OCI-LY3 (cell line): ENCODE measurements at regions not wholly inside any gene's neighbourhood (a gene's known extent, or its start where the extent isn't known, plus 50 kb on each side); places are given as distances from the start of the nearest gene placed in this dataset.

Experiments
- H2AFZ ChIP-seq: fragments of 200-600, 300-600 bp; shearing (Covaris generic); 2 replicates; pipeline ENCODE4 v1.6.0; 2014; ENCODE audit warnings: antibody characterized with exemption, low read depth, low read length
- H3K27ac ChIP-seq: fragments of 200-600, 300-600 bp; sonication (generic); 2 replicates; pipeline ENCODE4 v1.5.1; 2014; ENCODE audit warnings: mild to moderate bottlenecking, low read length, moderate library complexity, mixed read lengths
- H3K27me3 ChIP-seq: fragments of 200-600, 300-600 bp; sonication (generic); 2 replicates; pipeline ENCODE4 v1.6.1; 2014; ENCODE audit warnings: low read depth, low read length, mixed read lengths
- H3K36me3 ChIP-seq: fragments of 200-600, 300-600 bp; sonication (generic); replicated peaks from 2 replicates; pipeline ENCODE3; 2014; ENCODE audit warnings: low read depth, low read length, mixed read lengths
- H3K4me1 ChIP-seq: fragments of 300-600, 200-600 bp; sonication (generic); 2 replicates; pipeline ENCODE4 v1.6.1; 2014; ENCODE audit warnings: low read length, mixed read lengths
- H3K4me2 ChIP-seq: fragments of 200-600, 300-600 bp; sonication (generic); 2 replicates; pipeline ENCODE4 v1.6.1; 2014; ENCODE audit warnings: low read length, mixed read lengths
- H3K4me3 ChIP-seq: fragments of 300-600, 200-600 bp; sonication (generic); 2 replicates; pipeline ENCODE4 v1.5.1; 2014; ENCODE audit warnings: antibody characterized with exemption, mild to moderate bottlenecking, low read length, moderate library complexity
- H3K79me2 ChIP-seq: fragments of 300-600, 200-600 bp; shearing (Covaris generic); 2 replicates; pipeline ENCODE4 v1.6.1; 2014; ENCODE audit warnings: mild to moderate bottlenecking, low read length, mixed read lengths
- H3K9ac ChIP-seq: fragments of 300-600, 200-600 bp; shearing (Covaris generic); 2 replicates; pipeline ENCODE4 v1.6.0; 2014; ENCODE audit warnings: mild to moderate bottlenecking, low read length, moderate library complexity
- H3K9me3 ChIP-seq: fragments of 200-600, 300-600 bp; shearing (Covaris generic); 2 replicates; pipeline ENCODE4 v1.6.1; 2014; ENCODE audit warnings: low read length, mixed read lengths; ENCODE audit not compliant: insufficient read depth
- H4K20me1 ChIP-seq: fragments of 200-600, 300-600 bp; sonication (generic); 2 replicates; pipeline ENCODE4 v1.6.1; 2016; ENCODE audit warnings: low read length, mixed read lengths; ENCODE audit not compliant: insufficient read depth
- EZH2phosphoT487 ChIP-seq: fragments of 200-600 bp; shearing (Covaris generic); IDR thresholded peaks from 2 replicates; pipeline ENCODE4 v1.6.1; 2018; ENCODE audit warnings: antibody characterized with exemption, mixed run types, low read depth
- TF ChIP-seq, protein P1 (sequence below): fragments of 200-600, 300-600 bp; sonication (generic); IDR thresholded peaks from 2 replicates; pipeline ENCODE4 v1.5.1; 2014; ENCODE audit warnings: antibody characterized with exemption, low read length, low read depth

GRCh38 chr6:138596126-138596525 is 96.8 kb upstream of the NHSL1 start:
- Histone ChIP-seq H3K27me3 (no peaks in the 10 kb centered on the region), H3K4me1 (peaks cover 21% of the 10 kb centered on the region), H3K79me2 (no peaks in the 10 kb centered on the region), H3K4me2 (no peak overlapping the region), H3K9ac (no peak overlapping the region), H2AFZ (no peak overlapping the region), H3K27ac (no peak overlapping the region), H3K4me3 (no peak overlapping the region), H3K9me3 (no peaks in the 10 kb centered on the region), H3K36me3 (no peaks in the 10 kb centered on the region), H4K20me1 (no peaks in the 10 kb centered on the region)
- TF ChIP-seq, protein P1, sequence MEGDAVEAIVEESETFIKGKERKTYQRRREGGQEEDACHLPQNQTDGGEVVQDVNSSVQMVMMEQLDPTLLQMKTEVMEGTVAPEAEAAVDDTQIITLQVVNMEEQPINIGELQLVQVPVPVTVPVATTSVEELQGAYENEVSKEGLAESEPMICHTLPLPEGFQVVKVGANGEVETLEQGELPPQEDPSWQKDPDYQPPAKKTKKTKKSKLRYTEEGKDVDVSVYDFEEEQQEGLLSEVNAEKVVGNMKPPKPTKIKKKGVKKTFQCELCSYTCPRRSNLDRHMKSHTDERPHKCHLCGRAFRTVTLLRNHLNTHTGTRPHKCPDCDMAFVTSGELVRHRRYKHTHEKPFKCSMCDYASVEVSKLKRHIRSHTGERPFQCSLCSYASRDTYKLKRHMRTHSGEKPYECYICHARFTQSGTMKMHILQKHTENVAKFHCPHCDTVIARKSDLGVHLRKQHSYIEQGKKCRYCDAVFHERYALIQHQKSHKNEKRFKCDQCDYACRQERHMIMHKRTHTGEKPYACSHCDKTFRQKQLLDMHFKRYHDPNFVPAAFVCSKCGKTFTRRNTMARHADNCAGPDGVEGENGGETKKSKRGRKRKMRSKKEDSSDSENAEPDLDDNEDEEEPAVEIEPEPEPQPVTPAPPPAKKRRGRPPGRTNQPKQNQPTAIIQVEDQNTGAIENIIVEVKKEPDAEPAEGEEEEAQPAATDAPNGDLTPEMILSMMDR, result no peak
- TF ChIP-seq EZH2phosphoT487, result no peak

- Histone ChIP-seq H3K27me3 (no peaks in the 10 kb centered on the region), H3K9me3 (no peaks in the 10 kb centered on the region), H2AFZ (no peak overlapping the region), H4K20me1 (no peaks in the 10 kb centered on the region), H3K4me3 (no peak overlapping the region), H3K9ac (no peak overlapping the region), H3K36me3 (no peaks in the 10 kb centered on the region), H3K79me2 (no peaks in the 10 kb centered on the region), H3K4me2 (no peak overlapping the region), H3K4me1 (peaks cover 21% of the 10 kb centered on the region), H3K27ac (no peak overlapping the region)
- TF ChIP-seq, protein P1, result no peak
- TF ChIP-seq EZH2phosphoT487, result no peak
Observed at GRCh38 chr6:138596591-138596990, 97.3 kb upstream of the NHSL1 start.

- H3K79me2 ChIP-seq, result no peaks in the 10 kb centered on the region
- no peaks in the 10 kb centered on the region for H3K27me3 ChIP-seq
- H3K4me1 ChIP-seq, result peaks cover 16% of the 10 kb centered on the region
- H3K9ac ChIP-seq, result no peak overlapping the region
- no peaks in the 10 kb centered on the region for H3K36me3 ChIP-seq
- H3K4me3 ChIP-seq, result no peak overlapping the region
- TF ChIP-seq, protein P1, result no peak
- TF ChIP-seq EZH2phosphoT487, result no peak
- no peak overlapping the region for H2AFZ ChIP-seq
- H3K27ac ChIP-seq, result no peak overlapping the region
- H3K9me3 ChIP-seq, result no peaks in the 10 kb centered on the region
- no peaks in the 10 kb centered on the region for H4K20me1 ChIP-seq
- H3K4me2 ChIP-seq, result no peak overlapping the region
Observed at GRCh38 chr6:138597336-138597735, 98.0 kb upstream of the NHSL1 start.

DNA sequence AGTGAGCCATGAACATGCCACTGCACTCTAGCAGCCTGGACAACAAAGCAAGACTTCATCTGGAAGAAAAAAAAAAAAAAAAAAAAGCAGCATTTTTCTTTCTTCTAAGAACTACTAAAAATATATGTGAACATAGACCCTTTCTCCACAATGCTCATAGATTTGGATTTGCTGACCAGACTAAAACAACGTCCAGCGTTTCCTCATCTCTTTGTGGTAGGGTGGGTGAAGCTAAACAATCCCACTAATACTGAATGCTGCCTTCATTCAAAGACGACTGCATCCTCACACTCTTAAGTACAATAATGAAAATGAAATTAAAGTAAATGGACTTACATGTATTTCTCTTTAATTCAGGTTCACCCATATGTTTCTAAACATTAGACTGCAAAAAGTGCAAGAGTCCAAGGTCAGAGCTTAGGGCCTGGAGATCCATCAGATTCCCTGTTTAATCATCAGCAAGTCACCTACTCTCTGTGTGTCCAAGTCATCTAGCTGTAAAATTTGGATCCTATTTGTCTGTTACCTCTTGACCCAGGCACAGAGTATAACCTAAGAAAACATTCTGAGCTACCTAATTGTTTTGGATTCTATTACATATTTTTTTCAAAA is 99.4 kb upstream of the NHSL1 start:
- H3K9me3 ChIP-seq, result no peaks in the 10 kb centered on the region
- H2AFZ ChIP-seq, result no peak overlapping the region
- H3K4me3 ChIP-seq, result no peak overlapping the region
- no peak overlapping the region for H3K27ac ChIP-seq
- H3K9ac ChIP-seq, result no peak overlapping the region
- H3K27me3 ChIP-seq, result no peaks in the 10 kb centered on the region
- no peaks in the 10 kb centered on the region for H3K36me3 ChIP-seq
- H3K4me1 ChIP-seq, result peaks cover 2% of the 10 kb centered on the region
- H3K4me2 ChIP-seq, result no peak overlapping the region
- no peak for TF ChIP-seq EZH2phosphoT487
- no peaks in the 10 kb centered on the region for H4K20me1 ChIP-seq
- H3K79me2 ChIP-seq, result no peaks in the 10 kb centered on the region
